ENCODE measurements at regions not wholly inside any gene's neighbourhood (a gene's known extent, or its start where the extent isn't known, plus 50 kb on each side); places are given as distances from the start of the nearest gene placed in this dataset.
"Not testable (repeated sequence)": the region's sequence is repeated elsewhere in the genome, so short reads cannot be mapped to it uniquely, and the experiment has no call there.

DNA sequence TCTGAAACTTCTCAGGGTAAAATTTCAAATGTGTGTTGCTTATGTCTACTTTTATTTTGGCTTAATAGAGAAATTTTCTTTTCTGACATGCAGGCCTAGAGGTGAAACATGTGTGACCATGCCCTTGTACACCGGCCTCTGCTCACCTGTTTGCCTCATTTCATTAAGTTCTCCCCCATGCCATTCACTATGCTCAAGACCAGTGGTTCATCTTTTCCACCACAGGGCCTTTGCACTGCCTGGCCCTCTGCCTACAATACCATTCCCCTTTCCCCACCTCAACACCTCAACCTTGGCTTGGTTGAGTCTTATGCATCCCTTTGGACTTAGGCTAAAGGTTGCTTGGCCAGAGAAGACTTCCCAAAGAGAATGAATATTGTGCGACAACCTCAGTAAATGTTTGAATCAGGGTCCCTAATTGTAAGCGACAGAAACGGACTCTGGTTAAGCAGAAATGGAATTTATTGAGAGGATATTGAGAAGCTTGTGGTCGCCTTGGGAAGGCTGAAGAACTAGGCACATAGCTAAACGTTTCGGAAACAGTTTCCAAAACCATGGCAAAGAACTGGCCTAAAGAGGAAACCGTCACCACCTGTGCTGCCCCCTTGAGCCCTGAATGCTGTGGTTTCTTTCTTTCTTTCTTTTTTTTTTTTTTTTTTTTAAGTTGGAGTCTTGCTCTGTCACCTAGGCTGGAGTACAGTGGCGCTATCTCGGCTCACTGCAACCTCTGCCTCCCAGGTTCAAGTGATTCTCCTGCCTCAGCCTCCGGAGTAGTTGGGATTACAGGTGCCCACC is 152.2 kb downstream of the SOX4 start:
- Mint-ChIP-seq H3K9me3 (ENCODE audit: low read depth) (no peaks in the 10 kb centered on the region), H3K4me3 (no peak overlapping the region), H3K36me3 (no peaks in the 10 kb centered on the region), H3K27me3 (no peaks in the 10 kb centered on the region), H3K4me1 (ENCODE audit: low read depth) (no peaks in the 10 kb centered on the region), H3K27ac (no peak overlapping the region)

DNA sequence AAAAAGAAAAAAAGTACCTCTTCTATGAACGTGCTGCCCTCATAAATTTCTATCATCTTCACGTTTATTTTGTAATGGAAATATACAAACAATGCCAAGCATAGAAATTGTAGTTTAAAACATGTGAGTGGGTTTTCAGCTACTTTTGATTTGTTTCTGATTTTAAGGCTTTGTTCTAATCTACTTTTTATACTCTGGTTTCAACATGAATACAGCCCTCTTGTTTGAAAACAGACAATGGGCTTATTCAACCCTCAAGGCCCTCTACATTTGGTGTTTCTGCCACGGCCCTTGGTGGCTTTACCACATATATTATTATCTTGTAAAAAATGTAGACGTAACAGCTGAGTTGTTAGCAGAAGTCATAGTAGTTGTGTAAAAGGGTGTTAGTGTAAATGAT is 153.9 kb downstream of the SOX4 start:
- H3K4me3 Mint-ChIP-seq: no peak overlapping the region
- H3K27ac Mint-ChIP-seq: no peak overlapping the region
- H3K9me3 Mint-ChIP-seq (ENCODE audit: low read depth): no peaks in the 10 kb centered on the region
- no peaks in the 10 kb centered on the region for H3K36me3 Mint-ChIP-seq
- no peaks in the 10 kb centered on the region for H3K4me1 Mint-ChIP-seq (ENCODE audit: low read depth)
- H3K27me3 Mint-ChIP-seq: no peaks in the 10 kb centered on the region

DNA sequence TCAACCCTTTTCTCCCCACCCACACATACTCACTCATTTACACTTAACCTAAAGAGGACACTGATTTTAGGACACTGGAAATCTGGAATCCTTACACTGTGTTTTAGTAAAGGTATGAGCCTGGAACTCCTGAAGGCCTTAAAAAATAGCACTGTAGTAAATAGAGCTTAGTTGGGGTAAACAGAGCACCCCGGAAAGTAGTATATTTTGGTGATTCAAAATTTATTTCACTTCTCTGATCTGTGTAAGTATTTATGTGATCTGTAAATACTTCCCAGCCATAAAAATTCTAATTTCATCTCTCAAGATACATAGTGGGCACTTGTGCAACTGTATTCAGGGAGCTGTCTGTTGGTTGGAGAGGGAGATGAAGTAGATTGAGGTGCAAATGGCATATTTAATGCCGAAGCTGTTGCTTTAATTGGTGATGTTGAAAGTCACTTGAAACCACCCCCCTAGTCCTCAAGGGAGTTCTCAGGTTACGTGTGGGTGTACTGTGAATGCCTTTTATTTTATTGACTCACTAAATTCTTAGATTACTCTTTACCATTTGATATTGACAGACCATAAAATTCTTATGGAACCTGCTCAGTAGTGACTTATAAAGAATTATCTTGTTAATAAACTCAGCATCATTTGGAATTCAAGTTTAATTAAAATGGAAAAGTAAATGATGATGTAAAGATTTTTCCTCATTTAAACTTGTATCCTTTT is 154.9 kb downstream of the SOX4 start:
- H3K36me3 Mint-ChIP-seq: no peaks in the 10 kb centered on the region
- H3K27ac Mint-ChIP-seq: no peak overlapping the region
- H3K27me3 Mint-ChIP-seq: no peaks in the 10 kb centered on the region
- no peaks in the 10 kb centered on the region for H3K9me3 Mint-ChIP-seq (ENCODE audit: low read depth)
- H3K4me3 Mint-ChIP-seq: no peak overlapping the region
- no peaks in the 10 kb centered on the region for H3K4me1 Mint-ChIP-seq (ENCODE audit: low read depth)

DNA sequence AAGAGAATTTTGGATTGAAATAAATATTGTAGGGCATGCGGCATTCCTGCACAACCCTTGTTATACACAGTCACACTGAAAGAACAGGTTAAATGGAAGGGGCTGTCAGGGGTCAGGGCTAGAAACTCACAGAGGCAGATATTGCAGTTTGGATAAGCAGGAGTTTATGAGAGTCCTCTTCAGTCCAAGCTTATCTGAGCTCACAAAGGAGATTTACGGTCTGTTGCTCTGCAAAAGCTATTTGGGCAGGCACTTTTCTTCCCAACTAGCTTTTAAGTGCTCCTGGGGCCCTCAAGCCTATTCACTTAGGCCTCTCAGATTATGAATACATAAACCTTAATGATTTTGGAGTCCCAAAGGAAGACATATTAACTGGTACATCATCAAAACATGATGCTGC is 156.2 kb downstream of the SOX4 start:
- no peak overlapping the region for H3K4me3 Mint-ChIP-seq
- H3K27me3 Mint-ChIP-seq: no peaks in the 10 kb centered on the region
- H3K9me3 Mint-ChIP-seq (ENCODE audit: low read depth): no peaks in the 10 kb centered on the region
- H3K36me3 Mint-ChIP-seq: no peaks in the 10 kb centered on the region
- no peaks in the 10 kb centered on the region for H3K4me1 Mint-ChIP-seq (ENCODE audit: low read depth)
- no peak overlapping the region for H3K27ac Mint-ChIP-seq

DNA sequence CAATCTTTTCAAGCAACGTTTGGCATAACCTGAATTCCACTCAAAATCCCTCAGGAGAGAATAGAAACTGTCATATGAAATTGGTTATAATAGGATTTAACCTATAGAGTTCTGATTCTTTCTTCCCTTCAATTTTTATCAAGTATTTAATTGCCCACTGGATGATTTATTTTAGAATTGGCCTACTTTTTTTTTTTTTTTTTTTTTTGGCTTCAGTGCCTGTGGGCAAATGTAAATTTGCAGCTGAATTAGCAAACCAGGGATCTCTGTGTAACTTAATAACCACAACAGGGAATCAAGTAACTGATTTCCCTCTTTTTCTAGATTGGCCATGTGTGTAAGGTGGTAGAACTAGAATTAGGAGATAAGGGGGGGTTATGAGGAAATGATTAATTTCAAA is 157.0 kb downstream of the SOX4 start:
- no peak overlapping the region for H3K4me3 Mint-ChIP-seq

DNA sequence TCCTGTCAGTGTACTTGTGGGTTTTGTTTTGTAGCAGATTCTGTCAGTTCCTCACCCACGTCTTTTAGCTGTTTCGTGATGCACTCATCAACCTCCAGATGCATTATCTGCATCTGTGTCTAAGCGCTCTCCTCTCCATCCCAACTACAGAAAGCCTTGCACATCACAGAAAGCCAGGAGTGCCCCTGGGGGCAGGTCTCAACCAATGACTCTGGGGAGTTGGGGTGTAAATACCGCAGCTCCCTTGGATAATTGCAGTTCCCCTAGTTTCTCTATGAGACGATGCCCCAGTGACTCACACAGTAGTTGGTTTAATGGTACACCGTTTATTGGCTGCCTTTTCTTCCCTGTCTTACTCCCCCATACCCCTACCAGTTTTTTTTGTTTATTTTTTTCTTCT is 158.1 kb downstream of the SOX4 start:
- Mint-ChIP-seq H3K27ac (no peak overlapping the region), H3K36me3 (no peaks in the 10 kb centered on the region), H3K27me3 (no peaks in the 10 kb centered on the region), H3K4me1 (ENCODE audit: low read depth) (no peaks in the 10 kb centered on the region), H3K9me3 (ENCODE audit: low read depth) (no peaks in the 10 kb centered on the region), H3K4me3 (no peak overlapping the region)

More for the DNA sequence above, 157.0 kb downstream of the SOX4 start:
- H3K36me3 Mint-ChIP-seq: no peaks in the 10 kb centered on the region
- H3K4me1 Mint-ChIP-seq (ENCODE audit: low read depth): no peaks in the 10 kb centered on the region
- no peaks in the 10 kb centered on the region for H3K9me3 Mint-ChIP-seq (ENCODE audit: low read depth)
- H3K27me3 Mint-ChIP-seq: no peaks in the 10 kb centered on the region
- no peak overlapping the region for H3K27ac Mint-ChIP-seq

DNA sequence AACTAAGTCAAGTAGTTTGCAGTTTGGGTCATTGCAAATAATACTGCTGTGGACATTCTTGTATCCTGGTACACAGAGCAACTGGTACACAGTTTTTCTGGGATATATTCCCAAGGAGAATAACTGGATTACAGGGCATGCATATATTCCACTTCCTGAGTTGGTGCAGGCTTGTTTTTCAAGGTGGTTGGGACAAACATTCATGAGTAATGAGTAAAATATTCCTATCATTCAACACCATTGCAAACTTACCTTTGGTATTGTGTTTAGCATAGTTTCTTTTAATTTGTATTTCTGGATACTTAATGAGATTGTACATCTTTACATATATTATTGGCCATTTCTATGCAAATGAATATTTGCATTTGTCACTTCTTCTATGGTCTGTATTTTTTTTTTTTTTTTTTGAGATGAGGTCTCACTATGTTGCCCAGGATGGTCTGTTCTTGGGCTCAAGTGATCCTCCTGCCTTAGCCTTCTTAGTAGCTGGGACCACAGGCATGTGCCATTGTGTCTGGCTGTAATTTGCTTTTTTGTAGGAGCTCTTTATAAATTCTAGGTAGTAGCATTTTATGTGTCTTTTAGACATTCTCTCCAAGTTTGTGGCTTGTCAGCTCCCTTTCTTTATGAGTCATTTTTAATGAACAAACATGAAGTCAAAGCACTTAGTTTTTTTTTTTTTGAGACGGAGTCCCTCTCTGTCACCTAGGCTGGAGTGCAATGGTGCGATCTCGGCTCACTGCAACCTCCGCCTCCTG is 158.7 kb downstream of the SOX4 start:
- Mint-ChIP-seq H3K36me3 (no peaks in the 10 kb centered on the region), H3K4me1 (ENCODE audit: low read depth) (no peaks in the 10 kb centered on the region), H3K4me3 (no peak overlapping the region), H3K9me3 (ENCODE audit: low read depth) (no peaks in the 10 kb centered on the region), H3K27ac (no peak overlapping the region), H3K27me3 (no peaks in the 10 kb centered on the region)

DNA sequence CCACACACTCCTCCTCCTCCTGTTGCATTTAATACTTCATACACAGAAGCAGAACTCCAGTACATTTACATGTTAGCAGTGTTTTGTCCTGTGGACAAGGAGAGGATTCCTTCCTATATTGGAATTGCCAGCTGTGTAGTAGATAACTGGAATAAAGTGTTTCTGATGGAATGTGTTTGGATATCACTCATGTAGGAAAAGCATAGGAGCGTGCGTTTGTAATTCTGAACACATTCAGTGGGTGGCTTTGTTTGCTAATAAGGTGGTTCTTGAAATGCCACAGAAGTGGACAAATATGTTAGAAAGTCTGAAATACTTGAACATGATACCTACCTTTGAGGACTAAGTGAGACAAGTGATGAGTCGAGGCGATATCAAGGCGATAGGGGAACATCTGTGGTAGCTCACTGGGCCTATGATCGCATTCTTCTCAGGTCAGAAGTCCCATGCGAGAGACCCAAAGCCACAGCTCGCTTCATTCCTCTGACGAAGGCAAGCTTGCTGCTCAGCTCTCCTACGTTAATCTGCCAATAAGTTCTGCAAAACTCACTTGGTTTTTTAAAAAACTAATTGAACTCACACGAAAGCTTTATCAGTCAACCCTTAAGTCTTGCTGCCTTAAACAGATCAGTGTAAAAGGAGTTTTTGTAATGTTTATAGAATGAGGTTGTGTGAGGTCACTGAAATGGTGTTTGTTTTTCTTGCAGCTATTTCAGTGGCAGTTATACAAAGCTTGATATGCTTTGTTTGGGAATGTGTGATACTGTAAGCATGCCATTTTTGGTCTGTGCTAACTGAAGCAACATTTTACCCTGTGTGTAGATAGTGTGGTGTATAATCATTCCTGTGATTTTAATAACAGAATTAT is 159.9 kb downstream of the SOX4 start:
- H3K4me3 Mint-ChIP-seq: no peak overlapping the region
- no peaks in the 10 kb centered on the region for H3K27me3 Mint-ChIP-seq
- H3K27ac Mint-ChIP-seq: no peak overlapping the region
- H3K4me1 Mint-ChIP-seq (ENCODE audit: low read depth): no peaks in the 10 kb centered on the region
- H3K9me3 Mint-ChIP-seq (ENCODE audit: low read depth): no peaks in the 10 kb centered on the region
- H3K36me3 Mint-ChIP-seq: no peaks in the 10 kb centered on the region

DNA sequence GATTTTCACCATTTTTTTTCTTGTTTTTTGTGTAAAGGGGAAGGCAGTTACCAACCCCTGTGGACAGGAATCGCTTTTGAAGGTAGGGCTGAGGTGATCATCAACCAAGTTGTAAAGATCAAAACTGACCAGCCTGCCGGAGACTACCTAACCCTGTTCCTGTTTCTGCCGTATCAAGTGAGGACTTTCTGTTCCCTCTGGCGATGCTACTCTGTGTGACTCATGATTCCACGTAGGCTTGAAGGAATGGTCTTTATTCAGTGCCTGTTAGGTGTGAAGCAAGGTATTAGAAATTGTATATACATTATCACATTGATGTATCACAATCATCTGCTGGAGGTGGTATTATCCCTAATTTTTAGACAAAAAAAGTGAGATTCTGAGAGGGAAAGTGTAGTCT is 161.3 kb downstream of the SOX4 start:
- no peaks in the 10 kb centered on the region for H3K36me3 Mint-ChIP-seq
- H3K4me1 Mint-ChIP-seq (ENCODE audit: low read depth): no peaks in the 10 kb centered on the region
- H3K27me3 Mint-ChIP-seq: no peaks in the 10 kb centered on the region
- no peaks in the 10 kb centered on the region for H3K9me3 Mint-ChIP-seq (ENCODE audit: low read depth)
- H3K4me3 Mint-ChIP-seq: no peak overlapping the region
- H3K27ac Mint-ChIP-seq: no peak overlapping the region

DNA sequence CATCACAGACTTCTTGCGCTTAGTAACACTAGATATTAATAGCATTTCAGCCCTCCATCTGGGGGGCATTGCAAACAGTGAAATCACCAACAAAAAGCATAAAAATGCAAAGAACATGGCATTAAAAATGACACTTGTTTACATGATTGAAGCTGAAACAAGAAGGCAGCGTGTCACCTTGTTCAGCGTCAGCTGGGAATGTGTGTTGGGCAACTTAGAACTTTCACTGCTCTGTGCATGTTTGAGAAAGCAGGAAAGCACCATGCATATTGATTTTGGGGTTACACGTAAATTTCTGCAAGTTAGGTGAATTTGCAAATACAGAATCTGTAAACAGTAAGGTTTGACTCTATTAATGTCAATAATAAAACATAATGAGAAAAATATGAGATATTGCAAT is 162.9 kb downstream of the SOX4 start:
- Mint-ChIP-seq H3K9me3 (ENCODE audit: low read depth) (no peaks in the 10 kb centered on the region), H3K36me3 (no peaks in the 10 kb centered on the region), H3K4me3 (no peak overlapping the region), H3K4me1 (ENCODE audit: low read depth) (no peaks in the 10 kb centered on the region), H3K27me3 (no peaks in the 10 kb centered on the region), H3K27ac (no peak overlapping the region)

DNA sequence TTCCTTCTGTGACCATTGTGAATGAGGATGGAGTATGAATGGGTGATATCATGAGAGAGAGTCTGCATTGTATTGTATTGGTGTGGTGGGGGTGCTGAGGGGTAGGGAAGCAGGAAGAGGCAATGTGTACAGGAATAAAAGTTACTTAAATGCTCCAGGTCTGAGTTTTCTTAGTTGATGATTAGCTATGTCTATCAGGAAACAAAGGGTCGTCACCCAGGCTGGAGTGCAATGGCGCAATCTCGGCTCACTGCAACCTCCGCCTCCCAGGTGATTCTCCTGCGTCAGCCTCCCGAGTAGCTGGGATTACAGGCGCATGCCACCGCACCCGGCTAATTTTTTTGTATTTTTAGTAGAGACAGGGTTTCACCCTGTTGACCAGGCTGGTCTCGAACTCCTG is 163.8 kb downstream of the SOX4 start:
- H3K4me1 Mint-ChIP-seq (ENCODE audit: low read depth); H3K27me3 Mint-ChIP-seq; H3K4me3 Mint-ChIP-seq; H3K36me3 Mint-ChIP-seq; H3K27ac Mint-ChIP-seq; H3K9me3 Mint-ChIP-seq (ENCODE audit: low read depth): not testable (repeated sequence)

DNA sequence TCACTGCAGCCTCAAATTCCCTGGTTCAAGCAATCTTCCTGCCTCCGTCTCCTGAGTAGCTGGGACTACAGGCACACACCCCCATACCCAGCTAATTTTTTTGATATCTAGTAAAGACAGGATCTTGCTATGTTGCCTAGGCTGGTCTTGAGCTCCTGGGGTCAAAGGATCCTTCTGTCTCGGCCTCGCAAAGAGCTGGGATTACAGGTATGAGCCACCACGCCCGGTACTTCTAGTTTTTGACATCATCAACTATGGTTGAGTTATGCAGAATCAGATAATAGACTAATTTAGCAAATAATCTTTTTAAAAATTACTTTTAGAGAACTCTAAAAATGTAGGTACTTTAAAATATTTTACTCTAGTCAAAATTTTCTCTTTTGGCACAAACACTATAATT is 166.2 kb downstream of the SOX4 start:
- Mint-ChIP-seq H3K27ac (no peak overlapping the region), H3K27me3 (no peaks in the 10 kb centered on the region), H3K4me3 (no peak overlapping the region), H3K9me3 (ENCODE audit: low read depth) (no peaks in the 10 kb centered on the region), H3K36me3 (no peaks in the 10 kb centered on the region), H3K4me1 (ENCODE audit: low read depth) (no peaks in the 10 kb centered on the region)

DNA sequence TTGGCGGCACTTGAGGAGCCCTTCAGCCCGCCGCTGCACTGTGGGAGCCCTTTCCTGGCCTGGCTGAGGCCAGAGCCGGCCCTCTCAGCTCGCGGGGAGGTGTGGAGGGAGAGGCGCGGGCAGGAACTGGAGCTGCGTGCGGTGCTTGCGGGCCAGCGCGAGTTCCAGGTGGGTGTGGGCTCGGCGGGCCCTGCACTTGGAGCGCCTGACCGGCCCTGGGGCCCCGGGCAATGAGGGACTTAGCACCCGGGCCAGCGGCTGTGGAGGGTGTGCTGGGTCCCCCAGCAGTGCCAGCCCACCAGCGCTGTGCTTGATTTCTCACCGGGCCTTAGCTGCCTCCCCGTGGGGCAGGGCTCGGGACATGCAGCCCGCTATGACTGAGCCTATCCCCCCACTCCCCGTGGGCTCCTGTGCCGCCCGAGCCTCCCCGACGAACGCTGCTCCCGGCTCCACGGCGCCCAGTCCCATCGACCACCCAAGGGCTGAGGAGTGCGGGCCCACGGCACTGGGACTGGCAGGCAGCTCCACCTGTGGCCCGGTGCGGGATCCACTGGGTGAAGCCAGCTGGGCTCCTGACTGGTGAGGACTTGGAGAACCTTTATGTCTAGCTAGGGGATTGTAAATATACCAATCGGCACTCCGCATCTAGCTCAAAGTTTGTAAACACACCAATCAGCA is 167.6 kb downstream of the SOX4 start:
- not testable (repeated sequence) for H3K36me3 Mint-ChIP-seq; H3K4me3 Mint-ChIP-seq; H3K27me3 Mint-ChIP-seq; H3K9me3 Mint-ChIP-seq (ENCODE audit: low read depth); H3K27ac Mint-ChIP-seq; H3K4me1 Mint-ChIP-seq (ENCODE audit: low read depth)

DNA sequence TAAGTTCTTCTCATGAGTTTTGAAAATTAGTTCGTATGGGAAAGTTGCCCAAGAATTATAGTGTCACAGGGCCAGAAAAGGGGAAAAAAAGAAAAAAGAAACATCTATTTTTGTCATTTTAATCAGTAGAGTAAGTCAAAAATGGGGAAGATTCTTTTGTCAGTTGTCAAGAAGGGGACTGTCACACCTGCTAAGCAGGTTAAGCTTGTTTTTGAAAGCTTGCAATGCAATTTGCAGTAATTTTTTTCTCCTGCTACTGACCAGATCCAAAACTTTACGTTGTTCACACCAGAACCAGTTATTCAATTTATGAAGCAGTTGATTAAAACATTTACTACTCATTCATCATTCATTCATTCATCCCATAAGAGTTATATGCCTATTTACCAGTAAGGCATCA is 171.4 kb downstream of the SOX4 start:
- no peaks in the 10 kb centered on the region for H3K36me3 Mint-ChIP-seq
- H3K9me3 Mint-ChIP-seq (ENCODE audit: low read depth): no peaks in the 10 kb centered on the region
- H3K27ac Mint-ChIP-seq: no peak overlapping the region
- no peaks in the 10 kb centered on the region for H3K27me3 Mint-ChIP-seq
- H3K4me3 Mint-ChIP-seq: no peak overlapping the region
- no peaks in the 10 kb centered on the region for H3K4me1 Mint-ChIP-seq (ENCODE audit: low read depth)
